ENCODE measurements at regions not wholly inside any gene's neighbourhood (a gene's known extent, or its start where the extent isn't known, plus 50 kb on each side); places are given as distances from the start of the nearest gene placed in this dataset.

- no TSS peak for BruUV-seq (replicated peaks)
- H3K9ac ChIP-seq (replicated peaks; ENCODE audit: extremely low read depth, insufficient read depth, low read length): no peak overlapping the region
- H3K27ac ChIP-seq (ENCODE audit: insufficient read depth, low read depth, low read length): no peak overlapping the region
- H3K9me1 ChIP-seq (replicated peaks; ENCODE audit: control insufficient read depth, extremely low read depth, insufficient read depth, low read length): no peaks in the 10 kb centered on the region
- no peaks in the 10 kb centered on the region for H4K20me1 ChIP-seq (replicated peaks; ENCODE audit: control insufficient read depth, extremely low read depth, insufficient read depth, low read length)
- no peaks in the 10 kb centered on the region for H3K36me3 ChIP-seq (ENCODE audit: control insufficient read depth in 2 of 2, extremely low read depth in 1 of 2, insufficient read depth in 2 of 2, low read length in 2 of 2)
- intact Hi-C loops (cut with micrococcal nuclease) (no loop called here), dilution Hi-C loops (cut with MboI; ENCODE audit: extremely low pct_ligation_motif_present, low sequenced_read_pairs) (no loop called here)
- peaks cover 14 to 18% of the 10 kb centered on the region in 2 experiments for H3K27me3 ChIP-seq (ENCODE audit: control insufficient read depth in 2 of 2, insufficient read depth in 2 of 2, low read length in 2 of 2)
- no peak for TF ChIP-seq MAX (IDR thresholded peaks at IDR 0.05; ENCODE audit: insufficient read depth, insufficient read length)
- TF ChIP-seq MYC (IDR thresholded peaks at IDR 0.05; ENCODE audit: low read depth, low read length): no peak
- no peak for TF ChIP-seq POLR2AphosphoS5 (IDR thresholded peaks at IDR 0.05; ENCODE audit: insufficient read depth, low read depth, low read length)
- TF ChIP-seq POLR2A (IDR thresholded peaks at IDR 0.05; ENCODE audit: low read depth, low read length): no peak
- no peak for TF ChIP-seq CTCF (IDR thresholded peaks at IDR 0.05; ENCODE audit: extremely low read depth in 1 of 2, insufficient read depth in 1 of 2, low read depth in 1 of 2, low read length in 2 of 2)
- TF ChIP-seq EZH2 (IDR thresholded peaks at IDR 0.05; ENCODE audit: borderline replicate concordance, low read depth, low read length, severe bottlenecking): no peak
- no peak for TF ChIP-seq JUN (IDR thresholded peaks at IDR 0.05; ENCODE audit: borderline replicate concordance, insufficient read depth, insufficient read length, low read depth)
- no peak for TF ChIP-seq FOS (IDR thresholded peaks at IDR 0.05; ENCODE audit: borderline replicate concordance, insufficient read depth, low read length)
- TF ChIP-seq GATA2 (IDR thresholded peaks at IDR 0.05; ENCODE audit: insufficient read depth, insufficient read length, low read depth, low read length): no peak
- H3K79me2 ChIP-seq (ENCODE audit: control insufficient read depth, insufficient read depth, low read length): no peaks in the 10 kb centered on the region
- no peak overlapping the region for H2AFZ ChIP-seq (ENCODE audit: low read depth, low read length)
- DNase-seq (ENCODE audit: low read depth, low spot score) (no peak), FAIRE-seq (no peak)
- CTCF ChIA-PET: no interaction called here
- POLR2A ChIA-PET: no interaction called here
- no peaks in the 10 kb centered on the region for H3K9me3 ChIP-seq (replicated peaks; ENCODE audit: control insufficient read depth, insufficient read depth, low read length)
- H3K4me2 ChIP-seq (ENCODE audit: insufficient read depth, low read length): no peak overlapping the region
- H3K4me1 ChIP-seq (ENCODE audit: control insufficient read depth, extremely low read depth, insufficient read depth, low read length): no peaks in the 10 kb centered on the region
- no peak overlapping the region for H3K4me3 ChIP-seq (replicated peaks in 1 of 3; ENCODE audit: insufficient read depth in 1 of 3, low read depth in 1 of 3, low read length in 3 of 3)
Observed at GRCh38 chr14:51173863-51174262, 66.2 kb upstream of the TMX1 start.

All from endothelial cell of umbilical vein (primary cell).